Small intestine (tissue), 7 donors: ENCODE measurements at regions not wholly inside any gene's neighbourhood (a gene's known extent, or its start where the extent isn't known, plus 50 kb on each side); places are given as distances from the start of the nearest gene placed in this dataset.
"Not testable (repeated sequence)": the region's sequence is repeated elsewhere in the genome, so short reads cannot be mapped to it uniquely, and the experiment has no call there.

Source experiments
- DNase-seq, 2 donors: peaks; one replicate each; pipeline versions ENCODE4 v3.0.0 to v3.0.0-alpha.2; 2013
- FAIRE-seq: peaks from 2 replicates; lab custom pipeline; 2012; peaks lifted over from hg19 to GRCh38; lab: Jason Lieb, UNC
- H3K27ac ChIP-seq, 3 donors: one replicate each; pipeline ENCODE4 v1.5.1; 2013; ENCODE audit warnings: low read length in 2 of 3, mild to moderate bottlenecking in 2 of 3, control low read depth in 1 of 3, inconsistent platforms in 1 of 3, low read depth in 1 of 3, moderate library complexity in 1 of 3
- H3K27me3 ChIP-seq, 3 donors: one replicate each; pipeline ENCODE4 v1.6.1; 2013; ENCODE audit warnings: low read length in 3 of 3, inconsistent platforms in 1 of 3; ENCODE audit not compliant: control insufficient read depth in 3 of 3, insufficient read depth in 3 of 3
- H3K36me3 ChIP-seq, 3 donors: one replicate each; pipeline ENCODE4 v1.6.1; 2013; ENCODE audit warnings: low read length in 3 of 3, inconsistent platforms in 1 of 3, low read depth in 1 of 3, mild to moderate bottlenecking in 1 of 3, moderate library complexity in 1 of 3; ENCODE audit not compliant: control insufficient read depth in 3 of 3, insufficient read depth in 2 of 3
- H3K4me1 ChIP-seq, 3 donors: one replicate each; pipeline ENCODE4 v1.6.1; 2013; ENCODE audit warnings: low read length in 2 of 3, inconsistent platforms in 1 of 3, low read depth in 1 of 3, mild to moderate bottlenecking in 1 of 3, moderate library complexity in 1 of 3; ENCODE audit not compliant: control insufficient read depth in 3 of 3, insufficient read depth in 2 of 3
- H3K4me3 ChIP-seq, 3 donors: one replicate each; pipeline ENCODE4 v1.5.1; 2013; ENCODE audit warnings: low read length in 3 of 3, control low read depth in 1 of 3, inconsistent platforms in 1 of 3, low read depth in 1 of 3, mild to moderate bottlenecking in 1 of 3, moderate library complexity in 1 of 3
- H3K9me3 ChIP-seq, 2 donors: one replicate each; pipeline ENCODE4 v1.6.1; 2013; ENCODE audit warnings: low read depth in 1 of 2, low read length in 1 of 2; ENCODE audit not compliant: control insufficient read depth in 2 of 2, insufficient read depth in 1 of 2
- whole genome bisulfite sequencing, 3 donors: extraction: QIAGEN DNeasy Blood & Tissue Kit; methylation state at CpG; one replicate each; pipeline ENCODE4 v1.1.7; 2013; 5-methylcytosine and 5-hydroxymethylcytosine counted together
- donor health status: healthy with polysubstance abuse.
- donor health status: control.
- donor health status: control.
- donor health status: Bipolar disorder and iron deficiency.
- donor health status: healthy.

- Histone ChIP-seq H3K4me3 (no peak overlapping the region), H3K9me3 (no peaks in the 10 kb centered on the region), H3K4me1 (no peaks in the 10 kb centered on the region), H3K36me3 (no peaks in the 10 kb centered on the region), H3K27me3 (no peaks in the 10 kb centered on the region), H3K27ac (no peak overlapping the region)
- no peak for DNase-seq
- FAIRE-seq, result no peak
- 76 to 88% (median 85%) methylated on average over 2 of the region's 2 CpGs for WGBS, 3 donors
Measured at GRCh38 chrX:8005678-8006347, 78.6 kb upstream of the PNPLA4 start.

DNA sequence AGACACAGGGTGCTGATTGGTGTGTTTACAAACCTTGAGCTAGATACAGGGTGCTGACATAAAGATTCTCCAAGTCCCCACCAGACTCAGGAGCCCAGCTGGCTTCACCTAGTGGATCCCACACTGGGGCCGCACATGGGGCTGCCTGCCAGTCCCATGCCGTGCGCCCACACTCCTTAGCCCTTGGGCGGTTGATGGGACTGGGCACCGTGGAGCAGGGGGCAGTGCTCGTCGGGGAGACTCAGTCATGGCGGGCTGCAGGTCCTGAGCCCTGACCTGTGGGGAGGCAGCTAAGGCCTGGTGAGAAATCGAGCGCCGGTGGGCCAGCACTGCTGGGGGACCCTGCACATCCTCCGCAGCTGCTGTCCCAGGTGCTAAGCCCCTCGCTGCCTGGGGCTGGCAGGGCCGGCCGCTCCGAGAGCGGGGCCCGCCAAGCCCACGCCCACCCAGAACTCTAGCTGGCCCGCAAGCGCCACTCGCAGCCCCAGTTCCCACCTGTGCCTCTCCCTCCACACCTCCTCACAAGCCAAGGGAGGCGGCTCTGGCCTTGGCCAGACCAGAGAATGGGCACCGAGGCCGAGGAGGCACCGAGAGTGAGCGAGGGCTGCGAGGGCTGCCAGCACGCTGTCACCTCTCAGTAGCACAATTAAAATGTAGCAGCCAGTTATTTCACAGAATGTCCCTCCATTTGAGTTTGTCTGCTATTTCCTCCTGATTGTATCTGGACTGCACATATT lies 76.1 kb upstream of the PNPLA4 start:
- no peaks in the 10 kb centered on the region for H3K27me3 ChIP-seq
- H3K9me3 ChIP-seq, result peaks cover 0 to 2% of the 10 kb centered on the region in 2 donors
- no peaks in the 10 kb centered on the region for H3K4me1 ChIP-seq
- no peak overlapping the region for H3K4me3 ChIP-seq
- DNase-seq, result no peak
- no peak for FAIRE-seq
- no peaks in the 10 kb centered on the region for H3K36me3 ChIP-seq
- H3K27ac ChIP-seq, result no peak overlapping the region
- WGBS, 3 donors, result 95 to 96% (median 95%) methylated on average over 13 to 29 of the region's 29 CpGs

- Histone ChIP-seq H3K36me3 (no peaks in the 10 kb centered on the region), H3K4me3 (no peak overlapping the region), H3K9me3 (peaks cover 0 to 2% of the 10 kb centered on the region in 2 donors), H3K27ac (no peak overlapping the region), H3K27me3 (no peaks in the 10 kb centered on the region), H3K4me1 (no peaks in the 10 kb centered on the region)
- FAIRE-seq (no peak), DNase-seq (no peak)
Measured at GRCh38 chrX:7996851-7997250, 69.6 kb upstream of the PNPLA4 start.

- no peaks in the 10 kb centered on the region for H3K4me1 ChIP-seq
- DNase-seq (peak; percentile 23 to 31), FAIRE-seq (peak; percentile 96)
- H3K36me3 ChIP-seq, result no peaks in the 10 kb centered on the region
- 20 to 21% (median 21%) methylated on average over 2 of the region's 2 CpGs for WGBS, 3 donors
- H3K4me3 ChIP-seq, result no peak overlapping the region
- peaks cover 0 to 2% of the 10 kb centered on the region in 2 donors for H3K9me3 ChIP-seq
- no peaks in the 10 kb centered on the region for H3K27me3 ChIP-seq
- H3K27ac ChIP-seq, result no peak overlapping the region
Measured at GRCh38 chrX:7996414-7996813, 69.2 kb upstream of the PNPLA4 start.

- DNase-seq (no peak), FAIRE-seq (no peak)
- peaks cover 0 to 3% of the 10 kb centered on the region in 2 donors for H3K9me3 ChIP-seq
- H3K27ac ChIP-seq, result no peak overlapping the region
- H3K4me3 ChIP-seq, result no peak overlapping the region
- H3K4me1 ChIP-seq, result no peaks in the 10 kb centered on the region
- H3K27me3 ChIP-seq, result no peaks in the 10 kb centered on the region
- 81 to 89% (median 83%) methylated on average over 4 of the region's 4 CpGs for WGBS, 3 donors
- no peaks in the 10 kb centered on the region for H3K36me3 ChIP-seq
Measured at GRCh38 chrX:7993873-7994272, 66.7 kb upstream of the PNPLA4 start.

DNA sequence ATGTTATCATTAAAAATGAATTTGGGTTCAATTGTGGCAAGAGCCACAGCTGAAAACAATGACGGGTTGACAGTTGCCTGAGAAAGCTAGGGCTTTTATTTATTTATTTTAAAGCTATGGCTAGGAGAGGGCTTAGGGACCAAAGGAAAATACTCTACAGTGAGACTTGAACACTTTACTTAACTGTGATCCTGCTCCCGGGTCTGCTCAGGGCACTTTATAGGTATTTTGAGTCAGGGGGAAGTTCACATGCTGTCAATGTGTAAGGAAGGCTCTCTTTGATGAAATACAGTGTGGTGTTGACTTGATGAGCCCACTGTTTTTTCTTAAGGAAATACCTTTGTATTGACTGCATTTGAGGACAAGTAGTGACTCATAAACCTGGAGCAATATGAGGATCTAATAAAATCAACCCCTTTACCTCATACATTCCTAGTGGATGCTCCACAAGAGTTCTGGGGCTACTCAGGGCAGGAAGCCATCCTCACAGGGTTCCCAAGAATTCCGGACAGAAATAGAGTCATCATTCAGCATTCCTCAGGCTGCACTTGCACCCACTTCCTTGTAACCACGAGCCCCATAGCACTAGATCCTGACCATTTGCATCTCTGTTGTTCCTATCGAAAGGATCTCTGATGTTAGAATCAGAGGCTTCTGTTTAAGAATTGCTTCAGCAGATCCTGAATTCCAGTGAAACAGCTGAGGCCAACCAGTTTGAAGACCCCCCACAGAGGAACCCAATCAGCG lies 61.0 kb upstream of the PNPLA4 start:
- H3K4me3 ChIP-seq, H3K27ac ChIP-seq, H3K4me1 ChIP-seq, H3K36me3 ChIP-seq, DNase-seq, FAIRE-seq, H3K9me3 ChIP-seq, H3K27me3 ChIP-seq: not testable (repeated sequence)
- WGBS, 3 donors, result 83 to 93% (median 84%) methylated on average over 6 of the region's 6 CpGs

- FAIRE-seq, result no peak
- Histone ChIP-seq H3K27ac (no peak overlapping the region), H3K36me3 (no peaks in the 10 kb centered on the region), H3K4me3 (no peak overlapping the region), H3K4me1 (no peaks in the 10 kb centered on the region), H3K9me3 (peaks cover 0 to 3% of the 10 kb centered on the region in 2 donors), H3K27me3 (no peaks in the 10 kb centered on the region)
- 62 to 71% (median 67%) methylated on average over 6 of the region's 6 CpGs for WGBS, 3 donors
- no peak for DNase-seq
Measured at GRCh38 chrX:7987160-7988012, 60.2 kb upstream of the PNPLA4 start.

DNA sequence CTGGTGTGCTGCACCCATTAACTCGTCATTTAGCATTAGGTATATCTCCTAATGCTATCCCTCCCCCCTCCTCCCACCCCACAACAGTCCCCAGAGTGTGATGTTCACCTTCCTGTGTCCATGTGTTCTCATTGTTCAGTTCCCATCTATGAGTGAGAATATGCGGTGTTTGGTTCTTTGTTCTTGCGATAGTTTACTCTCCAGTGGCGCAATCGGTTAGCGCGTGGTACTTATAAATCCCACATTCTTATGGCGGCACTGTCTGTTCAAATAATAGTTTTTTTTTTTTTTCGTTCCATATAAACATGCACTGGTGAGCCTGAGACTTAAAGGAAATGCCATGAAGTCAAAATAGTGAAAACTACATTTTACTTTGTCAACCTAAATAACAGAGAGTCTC lies 59.5 kb upstream of the PNPLA4 start:
- DNase-seq, H3K4me1 ChIP-seq, H3K9me3 ChIP-seq, FAIRE-seq, H3K27me3 ChIP-seq, H3K27ac ChIP-seq, H3K36me3 ChIP-seq, H3K4me3 ChIP-seq: not testable (repeated sequence)
- WGBS, 3 donors, result 78 to 93% (median 89%) methylated on average over 8 of the region's 9 CpGs
